ENCODE measurements at regions not wholly inside any gene's neighbourhood (a gene's known extent, or its start where the extent isn't known, plus 50 kb on each side); places are given as distances from the start of the nearest gene placed in this dataset.
A peak's percentile ranks its signal among the peaks of the same experiment; 100 is the strongest.
"Not testable (repeated sequence)": the region's sequence is repeated elsewhere in the genome, so short reads cannot be mapped to it uniquely, and the experiment has no call there.

- no peak for DNase-seq (ENCODE audit: low read depth in 2 of 2)
Measured at GRCh38 chr4:1589098-1589497, 95.0 kb downstream of the FAM53A start.

- no peak for DNase-seq (ENCODE audit: low read depth in 2 of 2)
Measured at GRCh38 chr4:1588306-1588705, 95.8 kb downstream of the FAM53A start.

GRCh38 chr4:1584498-1584897 lies 99.6 kb downstream of the FAM53A start:
- DNase-seq (ENCODE audit: low read depth in 2 of 2), result no peak

- DNase-seq (ENCODE audit: low read depth in 2 of 2), result no peak
Measured at GRCh38 chr4:1583859-1584258, 100.3 kb downstream of the FAM53A start.

GRCh38 chr4:1583051-1583785 lies 100.9 kb downstream of the FAM53A start:
- no peak for DNase-seq (ENCODE audit: low read depth in 2 of 2)

- no peak for DNase-seq (ENCODE audit: low read depth in 2 of 2)
Measured at GRCh38 chr4:1582227-1582626, 101.9 kb downstream of the FAM53A start.

GRCh38 chr4:1581164-1581894 lies 102.8 kb downstream of the FAM53A start:
- DNase-seq (ENCODE audit: low read depth in 2 of 2), result peak; percentile 68 to 73

- DNase-seq (ENCODE audit: low read depth in 2 of 2), result not testable (repeated sequence)
Measured at GRCh38 chr4:1580692-1581012, 103.5 kb downstream of the FAM53A start.

- DNase-seq (ENCODE audit: low read depth in 2 of 2), result peak; percentile 79 to 82
Measured at GRCh38 chr4:1579901-1580691, 104.0 kb downstream of the FAM53A start.

- peak; percentile 44 to 50 for DNase-seq (ENCODE audit: low read depth in 2 of 2)
Measured at GRCh38 chr4:1579001-1579900, 104.9 kb downstream of the FAM53A start.

GRCh38 chr4:1578251-1578773 lies 105.8 kb downstream of the FAM53A start:
- no peak for DNase-seq (ENCODE audit: low read depth in 2 of 2)

GRCh38 chr4:1577822-1578217 lies 106.3 kb downstream of the FAM53A start:
- no peak for DNase-seq (ENCODE audit: low read depth in 2 of 2)

- no peak for DNase-seq (ENCODE audit: low read depth in 2 of 2)
Measured at GRCh38 chr4:1576961-1577821, 106.9 kb downstream of the FAM53A start.

- DNase-seq (ENCODE audit: low read depth in 2 of 2), result no peak
Measured at GRCh38 chr4:1576304-1576960, 107.7 kb downstream of the FAM53A start.

GRCh38 chr4:1575418-1576303 lies 108.5 kb downstream of the FAM53A start:
- DNase-seq (ENCODE audit: low read depth in 2 of 2), result no peak

- no peak for DNase-seq (ENCODE audit: low read depth in 2 of 2)
Measured at GRCh38 chr4:1574601-1575417, 109.3 kb downstream of the FAM53A start.

- DNase-seq (ENCODE audit: low read depth in 2 of 2), result no peak
Measured at GRCh38 chr4:1573830-1574459, 110.2 kb downstream of the FAM53A start.
